MM.1S (cell line): ENCODE measurements at regions not wholly inside any gene's neighbourhood (a gene's known extent, or its start where the extent isn't known, plus 50 kb on each side); places are given as distances from the start of the nearest gene placed in this dataset.

Experiments
- DNase-seq: peaks from one replicate; pipeline ENCODE4 v3.0.0-alpha.2; 2015
- H2AFZ ChIP-seq: fragments of 300-600 bp; sonication (generic); 2 replicates; pipeline ENCODE4 v1.6.0; 2016; ENCODE audit warnings: antibody characterized with exemption, low read length
- H3F3A ChIP-seq: fragments of 300-600 bp; sonication (generic); 2 replicates; pipeline ENCODE4 v1.6.1; 2016; ENCODE audit warnings: mild to moderate bottlenecking, antibody characterized with exemption, low read length, moderate library complexity, mixed read lengths; ENCODE audit not compliant: insufficient read depth
- H3K27ac ChIP-seq: fragments of 300-600 bp; sonication (generic); 2 replicates; pipeline ENCODE4 v1.5.1; 2016; ENCODE audit warnings: mild to moderate bottlenecking, low read length
- H3K27me3 ChIP-seq: fragments of 300-600 bp; sonication (generic); replicated peaks from 2 replicates; pipeline ENCODE4 v1.6.0; 2016; ENCODE audit warnings: low read length; ENCODE audit not compliant: insufficient read depth
- H3K36me3 ChIP-seq: fragments of 300-600 bp; sonication (generic); replicated peaks from 2 replicates; pipeline ENCODE4 v1.6.1; 2016; ENCODE audit warnings: mild to moderate bottlenecking, low read length, mixed read lengths; ENCODE audit not compliant: insufficient read depth
- H3K4me1 ChIP-seq: fragments of 300-600 bp; sonication (generic); 2 replicates; pipeline ENCODE4 v1.6.1; 2016; ENCODE audit warnings: low read length, mixed read lengths
- H3K4me2 ChIP-seq: fragments of 300-600 bp; sonication (generic); 2 replicates; pipeline ENCODE4 v1.6.0; 2016; ENCODE audit warnings: low read depth, low read length
- H3K4me3 ChIP-seq: fragments of 300-600 bp; sonication (generic); 2 replicates; pipeline ENCODE4 v1.5.1; 2016; ENCODE audit warnings: low read length, mixed read lengths
- H3K79me2 ChIP-seq: fragments of 300-600 bp; sonication (generic); 2 replicates; pipeline ENCODE4 v1.6.1; 2016; ENCODE audit warnings: mixed run types, low read length, mixed read lengths
- H3K9ac ChIP-seq: fragments of 300-600 bp; sonication (generic); 2 replicates; pipeline ENCODE4 v1.6.1; 2016; ENCODE audit warnings: low read length, mixed read lengths
- H3K9me2 ChIP-seq: fragments of 300-600 bp; sonication (generic); replicated peaks from 2 replicates; pipeline ENCODE4 v1.6.1; 2016; ENCODE audit warnings: mild to moderate bottlenecking, low read length, mixed read lengths; ENCODE audit not compliant: insufficient read depth
- H3K9me3 ChIP-seq: fragments of 300-600 bp; sonication (generic); replicated peaks from 2 replicates; pipeline ENCODE4 v1.6.1; 2016; ENCODE audit warnings: mild to moderate bottlenecking, low read length, mixed read lengths; ENCODE audit not compliant: insufficient read depth
- H4K20me1 ChIP-seq: fragments of 300-600 bp; sonication (generic); 2 replicates; pipeline ENCODE4 v1.6.1; 2016; ENCODE audit warnings: mild to moderate bottlenecking, low read length, moderate library complexity, mixed read lengths; ENCODE audit not compliant: insufficient read depth
- CTCF ChIP-seq: fragments of 300-600 bp; sonication (generic); IDR thresholded peaks from 2 replicates; pipeline ENCODE4 v1.5.1; 2016; ENCODE audit warnings: antibody characterized with exemption, low read length, mixed read lengths
- EZH2 ChIP-seq: fragments of 300-600 bp; sonication (generic); optimal IDR thresholded peaks from 2 replicates; pipeline ENCODE3; 2017; ENCODE audit warnings: low read depth, mild to moderate bottlenecking, antibody characterized with exemption, low read length, mixed read lengths
- EZH2phosphoT487 ChIP-seq: fragments of 300-600 bp; sonication (generic); IDR thresholded peaks from 2 replicates; pipeline ENCODE4 v1.6.1; 2018; ENCODE audit warnings: antibody characterized with exemption, low read length

DNA sequence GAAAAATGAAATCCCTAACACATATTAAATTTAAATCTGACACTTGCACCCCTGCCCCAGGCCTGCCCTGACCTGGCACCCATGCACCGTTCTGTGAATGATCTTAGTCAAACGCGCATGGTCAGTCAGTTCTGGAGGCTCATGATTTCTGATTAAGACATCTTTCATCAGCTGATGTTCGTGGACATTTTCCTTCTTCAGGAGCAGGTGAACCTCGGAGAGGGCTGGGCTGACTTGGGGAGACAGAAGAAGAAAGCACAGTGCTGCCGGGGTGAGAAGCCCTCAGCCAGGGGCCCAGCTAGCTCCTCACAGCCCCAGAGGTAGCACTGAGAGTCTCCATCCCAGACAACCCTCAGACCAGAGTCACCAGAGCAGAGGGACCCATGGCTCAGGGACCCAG is 134.5 kb upstream of the AJAP1 start:
- Histone ChIP-seq H3K9ac (no peak overlapping the region), H3K9me3 (no peaks in the 10 kb centered on the region), H4K20me1 (no peaks in the 10 kb centered on the region), H3F3A (no peaks in the 10 kb centered on the region), H2AFZ (no peak overlapping the region), H3K79me2 (no peaks in the 10 kb centered on the region), H3K4me1 (no peaks in the 10 kb centered on the region), H3K4me2 (no peak overlapping the region), H3K36me3 (no peaks in the 10 kb centered on the region), H3K27me3 (peaks cover 82% of the 10 kb centered on the region), H3K9me2 (no peaks in the 10 kb centered on the region), H3K4me3 (no peak overlapping the region), H3K27ac (no peak overlapping the region)
- TF ChIP-seq EZH2phosphoT487 (no peak), EZH2 (no peak), CTCF (no peak)
- no peak for DNase-seq

GRCh38 chr1:4523551-4523950 is 130.9 kb upstream of the AJAP1 start:
- no peak overlapping the region for H3K9ac ChIP-seq
- no peak overlapping the region for H2AFZ ChIP-seq
- no peak for TF ChIP-seq EZH2
- TF ChIP-seq EZH2phosphoT487, result no peak
- no peak for TF ChIP-seq CTCF
- no peaks in the 10 kb centered on the region for H4K20me1 ChIP-seq
- no peak overlapping the region for H3K27ac ChIP-seq
- no peaks in the 10 kb centered on the region for H3K36me3 ChIP-seq
- H3K9me2 ChIP-seq, result no peaks in the 10 kb centered on the region
- H3K27me3 ChIP-seq, result peaks cover 81% of the 10 kb centered on the region
- no peak for DNase-seq
- no peaks in the 10 kb centered on the region for H3F3A ChIP-seq
- no peak overlapping the region for H3K4me3 ChIP-seq
- H3K4me2 ChIP-seq, result no peak overlapping the region
- no peaks in the 10 kb centered on the region for H3K4me1 ChIP-seq
- H3K9me3 ChIP-seq, result no peaks in the 10 kb centered on the region
- H3K79me2 ChIP-seq, result no peaks in the 10 kb centered on the region

DNA sequence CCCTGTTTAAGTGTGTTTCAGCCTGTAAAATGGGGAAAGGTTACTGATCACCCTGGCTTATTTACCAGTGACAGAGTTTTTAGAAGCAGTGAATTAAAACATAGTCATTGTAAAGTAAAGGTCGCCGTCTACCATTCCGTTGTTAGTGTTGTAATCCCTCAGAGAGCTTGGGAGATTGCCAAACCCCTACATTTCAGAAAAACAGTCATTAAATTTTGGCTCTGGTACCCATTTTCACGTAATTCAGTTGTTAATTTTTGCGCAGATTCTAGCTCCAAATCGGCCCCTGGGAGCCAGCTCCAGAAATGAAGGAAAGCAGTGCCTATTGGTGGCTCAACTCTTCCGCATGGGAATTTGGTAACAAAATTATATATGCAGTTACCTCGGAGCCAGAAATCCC is 127.7 kb upstream of the AJAP1 start:
- Histone ChIP-seq H3K9me2 (no peaks in the 10 kb centered on the region), H3K4me3 (no peak overlapping the region), H3K27ac (no peak overlapping the region), H3K36me3 (no peaks in the 10 kb centered on the region), H3K9me3 (no peaks in the 10 kb centered on the region), H3K4me2 (no peak overlapping the region), H3K79me2 (no peaks in the 10 kb centered on the region), H4K20me1 (no peaks in the 10 kb centered on the region), H2AFZ (no peak overlapping the region), H3K9ac (no peak overlapping the region), H3K4me1 (no peaks in the 10 kb centered on the region), H3K27me3 (peaks cover 83% of the 10 kb centered on the region), H3F3A (no peaks in the 10 kb centered on the region)
- TF ChIP-seq CTCF (no peak), EZH2 (no peak), EZH2phosphoT487 (no peak)
- no peak for DNase-seq
